ENCODE measurements at regions not wholly inside any gene's neighbourhood (a gene's known extent, or its start where the extent isn't known, plus 50 kb on each side); places are given as distances from the start of the nearest gene placed in this dataset.
"Not testable (repeated sequence)": the region's sequence is repeated elsewhere in the genome, so short reads cannot be mapped to it uniquely, and the experiment has no call there.

DNA sequence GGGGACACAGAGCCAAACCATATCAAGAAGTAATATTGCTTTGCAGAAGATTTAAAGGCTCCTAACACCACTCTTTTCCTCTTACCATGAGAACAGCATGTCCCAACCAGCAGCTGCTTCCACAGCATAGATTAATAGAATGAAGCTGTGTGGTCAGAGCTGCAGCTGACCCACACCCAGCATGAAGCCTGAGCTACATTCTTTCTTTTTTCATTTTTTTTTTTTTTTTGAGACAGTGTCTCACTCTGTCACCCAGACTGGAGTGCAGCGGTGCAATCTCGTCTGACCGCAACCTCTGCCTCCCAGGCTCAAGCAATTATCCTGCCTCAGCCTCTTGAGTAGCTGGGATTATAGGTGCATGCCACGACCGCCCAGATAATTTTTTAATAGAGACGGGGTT, 289.8 kb downstream of the RAD51AP2 start:
- TF ChIP-seq CTCF (IDR thresholded peaks at IDR 0.05; ENCODE audit: insufficient read depth, low read depth, low read length) = no peak
- H3K4me3 ChIP-seq (ENCODE audit: low read depth, low read length) = no peak overlapping the region
- DNase-seq (ENCODE audit: low read depth) = peak; percentile 75

- no peak overlapping the region for H3K4me3 ChIP-seq (ENCODE audit: low read depth, low read length)
- peak; percentile 66 for DNase-seq (ENCODE audit: low read depth)
- no peak for TF ChIP-seq CTCF (IDR thresholded peaks at IDR 0.05; ENCODE audit: insufficient read depth, low read depth, low read length)
Observed at GRCh38 chr2:17227856-17228255, 290.4 kb downstream of the RAD51AP2 start.

- H3K4me3 ChIP-seq (ENCODE audit: low read depth, low read length) = no peak overlapping the region
- peak; percentile 86 for DNase-seq (ENCODE audit: low read depth)
- TF ChIP-seq CTCF (IDR thresholded peaks at IDR 0.05; ENCODE audit: insufficient read depth, low read depth, low read length) = no peak
Observed at GRCh38 chr2:17226941-17227490, 291.2 kb downstream of the RAD51AP2 start.

DNA sequence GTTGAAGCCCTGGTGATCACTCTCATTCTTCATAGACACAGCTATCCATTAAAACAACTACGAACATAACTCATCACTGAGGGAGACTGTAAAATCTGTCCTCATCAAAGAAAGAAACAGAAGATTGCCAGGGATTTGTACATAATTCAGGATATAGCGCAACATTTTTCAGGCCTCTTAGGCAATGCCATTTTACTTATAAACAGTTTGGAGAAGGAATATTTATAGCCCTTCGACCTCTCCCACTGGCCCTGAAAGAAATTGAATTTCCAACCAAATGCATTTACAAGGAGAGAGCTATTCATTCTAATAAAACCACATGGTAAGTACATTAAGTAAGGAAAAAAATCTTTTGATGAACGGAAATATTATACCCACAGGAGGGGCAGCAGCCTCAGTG, 295.0 kb downstream of the RAD51AP2 start:
- DNase-seq (ENCODE audit: low read depth) = peak; percentile 87
- TF ChIP-seq CTCF (IDR thresholded peaks at IDR 0.05; ENCODE audit: insufficient read depth, low read depth, low read length) = no peak
- H3K4me3 ChIP-seq (ENCODE audit: low read depth, low read length) = no peak overlapping the region

DNA sequence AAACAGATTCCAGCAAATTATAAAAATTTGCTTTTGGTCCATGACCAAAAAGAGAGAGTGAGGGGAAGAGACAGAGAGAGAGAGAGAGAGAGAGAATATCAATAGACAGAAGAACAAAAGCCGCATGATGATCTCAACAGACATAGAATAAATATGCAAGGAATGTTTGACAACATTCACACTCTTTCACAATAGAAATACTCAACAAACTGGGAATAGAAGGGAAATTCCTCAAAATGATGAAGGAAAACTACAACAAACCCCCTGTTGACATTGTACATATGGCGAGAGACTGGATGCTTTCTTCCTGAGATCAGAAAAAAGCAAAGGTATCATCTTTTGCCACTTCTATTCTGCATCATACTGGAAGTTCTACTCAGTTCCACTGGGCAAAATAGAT, 309.7 kb downstream of the RAD51AP2 start:
- peak; percentile 70 for DNase-seq (ENCODE audit: low read depth)
- TF ChIP-seq CTCF (IDR thresholded peaks at IDR 0.05; ENCODE audit: insufficient read depth, low read depth, low read length) = no peak
- no peak overlapping the region for H3K4me3 ChIP-seq (ENCODE audit: low read depth, low read length)

DNA sequence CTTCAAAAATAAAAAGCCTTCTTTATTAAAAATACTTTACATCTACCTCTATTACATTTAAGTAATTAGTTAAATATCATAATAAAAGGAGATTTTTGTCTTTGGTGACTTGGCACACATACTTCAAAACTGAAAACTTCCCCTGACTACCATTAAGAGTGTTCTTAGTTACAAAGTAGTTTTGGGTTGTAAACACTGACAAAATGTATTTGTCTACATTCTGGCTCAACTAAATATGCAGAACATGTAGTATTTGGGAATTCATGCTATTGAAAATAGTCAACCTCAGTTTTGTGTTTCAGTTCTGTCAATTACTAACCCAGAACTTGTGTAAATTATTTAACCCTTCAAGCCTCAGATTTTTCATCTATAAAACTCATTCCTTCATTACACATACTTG, 311.5 kb downstream of the RAD51AP2 start:
- H3K4me3 ChIP-seq (ENCODE audit: low read depth, low read length) = no peak overlapping the region
- TF ChIP-seq CTCF (IDR thresholded peaks at IDR 0.05; ENCODE audit: insufficient read depth, low read depth, low read length) = no peak
- DNase-seq (ENCODE audit: low read depth) = no peak

GRCh38 chr2:17204214-17204613, 314.0 kb downstream of the RAD51AP2 start:
- peak; percentile 8 for DNase-seq (ENCODE audit: low read depth)
- not testable (repeated sequence) for H3K4me3 ChIP-seq (ENCODE audit: low read depth, low read length)

DNA sequence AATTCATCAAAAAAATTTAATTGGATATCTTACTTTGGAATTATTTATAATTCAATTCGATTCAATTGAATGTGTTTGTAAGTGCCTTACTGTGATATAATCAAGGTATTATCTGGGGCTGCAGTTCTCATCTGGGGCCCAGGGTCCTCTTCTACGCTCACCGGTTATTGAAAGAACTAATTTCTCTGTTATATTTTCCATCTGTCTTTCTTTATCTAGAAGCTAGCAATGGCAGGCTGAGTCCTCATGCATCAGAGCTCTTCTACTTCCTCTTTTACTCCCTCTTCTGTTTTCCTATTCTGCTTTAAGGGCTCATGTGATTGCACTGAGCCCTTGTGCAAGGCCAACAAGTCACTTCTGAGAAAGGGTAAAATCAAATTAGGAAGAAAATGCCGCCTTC, 315.6 kb downstream of the RAD51AP2 start:
- not testable (repeated sequence) for H3K4me3 ChIP-seq (ENCODE audit: low read depth, low read length); DNase-seq (ENCODE audit: low read depth)

Data from fibroblast of villous mesenchyme (primary cell).